Naive thymus-derived CD4-positive, alpha-beta T cell (primary cell): ENCODE measurements at regions not wholly inside any gene's neighbourhood (a gene's known extent, or its start where the extent isn't known, plus 50 kb on each side); places are given as distances from the start of the nearest gene placed in this dataset.
"Not testable (repeated sequence)": the region's sequence is repeated elsewhere in the genome, so short reads cannot be mapped to it uniquely, and the experiment has no call there.

ENCODE experiments used
- ATAC-seq: fragments of 150-1000 bp; cut with Tn5 transposase; 2 replicates; pipeline ENCODE4 v1.10.0; 2021; ENCODE audit warnings: mild to moderate bottlenecking, moderate library complexity
- CTCF ChIA-PET: fragments of 350-600 bp; sonication (Branson Sonifier 250); formaldehyde crosslinking; loops from one replicate; lab custom pipeline; 2021; ENCODE audit warnings: antibody characterized with exemption; lab: Charles Lee
- POLR2A ChIA-PET: fragments of 350-600 bp; sonication (Branson Sonifier 250); formaldehyde crosslinking; loops from one replicate; lab custom pipeline; 2021; ENCODE audit warnings: antibody characterized with exemption, inconsistent platforms; lab: Charles Lee
- DNase-seq, 9 donors: peaks; one replicate each; pipeline versions ENCODE4 v3.0.0 to v3.0.0-alpha.2; 2020 to 2022; ENCODE audit warnings: mixed read lengths in 1 of 9
- H3K27ac ChIP-seq: one replicate; pipeline ENCODE4 v1.7.0; 2013; ENCODE audit warnings: mild to moderate bottlenecking, low read depth, low read length, moderate library complexity
- H3K27me3 ChIP-seq, 2 donors: one replicate each; pipeline ENCODE4 v1.7.0; 2013; ENCODE audit warnings: low read length in 2 of 2, mild to moderate bottlenecking in 2 of 2, moderate library complexity in 2 of 2; ENCODE audit not compliant: control insufficient read depth in 2 of 2, insufficient read depth in 2 of 2
- H3K36me3 ChIP-seq, 3 experiments: 1 replicate in 2 of 3; 2 replicates in 1 of 3; pipeline ENCODE4 v1.7.0; 2013; ENCODE audit warnings: low read length in 3 of 3, mild to moderate bottlenecking in 3 of 3, moderate library complexity in 1 of 3; ENCODE audit not compliant: insufficient read depth in 3 of 3, control insufficient read depth in 2 of 3
- H3K4me1 ChIP-seq, 2 donors: one replicate each; pipeline ENCODE4 v1.7.0; 2013; ENCODE audit warnings: low read length in 2 of 2, mild to moderate bottlenecking in 2 of 2, moderate library complexity in 1 of 2; ENCODE audit not compliant: control insufficient read depth in 2 of 2, insufficient read depth in 2 of 2
- H3K4me3 ChIP-seq: 2 replicates; pipeline ENCODE4 v1.7.0; 2013; ENCODE audit warnings: mild to moderate bottlenecking, low read length
- H3K9me3 ChIP-seq, 3 experiments: 1 replicate in 2 of 3; 2 replicates in 1 of 3; pipeline ENCODE4 v1.7.0; 2013; ENCODE audit warnings: low read length in 3 of 3; ENCODE audit not compliant: control insufficient read depth in 2 of 3
- H3K27ac Mint-ChIP-seq, 9 donors: one replicate each; pipeline ENCODE4 v1.8.0; 2020 to 2022; ENCODE audit warnings: mixed read lengths in 9 of 9, mild to moderate bottlenecking in 8 of 9, moderate library complexity in 5 of 9, inconsistent platforms in 2 of 9
- H3K27me3 Mint-ChIP-seq, 5 donors: one replicate each; pipeline ENCODE4 v1.8.0; 2021 to 2022; ENCODE audit warnings: mixed read lengths in 5 of 5, mild to moderate bottlenecking in 1 of 5
- H3K36me3 Mint-ChIP-seq, 5 donors: one replicate each; pipeline ENCODE4 v1.8.0; 2020 to 2022; ENCODE audit warnings: mixed read lengths in 5 of 5, mild to moderate bottlenecking in 3 of 5, inconsistent platforms in 1 of 5
- H3K4me1 Mint-ChIP-seq, 7 donors: one replicate each; pipeline ENCODE4 v1.8.0; 2020 to 2022; ENCODE audit warnings: mixed read lengths in 7 of 7, mild to moderate bottlenecking in 3 of 7, inconsistent platforms in 1 of 7
- H3K4me3 Mint-ChIP-seq, 10 donors: one replicate each; pipeline ENCODE4 v1.8.0; 2020 to 2022; ENCODE audit warnings: mild to moderate bottlenecking in 10 of 10, mixed read lengths in 10 of 10, moderate library complexity in 6 of 10, inconsistent platforms in 2 of 10
- H3K9me3 Mint-ChIP-seq, 11 donors: one replicate each; pipeline ENCODE4 v1.8.0; 2020 to 2022; ENCODE audit warnings: mixed read lengths in 11 of 11, mild to moderate bottlenecking in 4 of 11, inconsistent platforms in 1 of 11, moderate library complexity in 1 of 11
- intact Hi-C, 2 donors: fragments of 100-400 bp; cut with micrococcal nuclease; formaldehyde crosslinking; loops; one replicate each; pipeline ENCODE4 v1.15.1; 2023

DNA sequence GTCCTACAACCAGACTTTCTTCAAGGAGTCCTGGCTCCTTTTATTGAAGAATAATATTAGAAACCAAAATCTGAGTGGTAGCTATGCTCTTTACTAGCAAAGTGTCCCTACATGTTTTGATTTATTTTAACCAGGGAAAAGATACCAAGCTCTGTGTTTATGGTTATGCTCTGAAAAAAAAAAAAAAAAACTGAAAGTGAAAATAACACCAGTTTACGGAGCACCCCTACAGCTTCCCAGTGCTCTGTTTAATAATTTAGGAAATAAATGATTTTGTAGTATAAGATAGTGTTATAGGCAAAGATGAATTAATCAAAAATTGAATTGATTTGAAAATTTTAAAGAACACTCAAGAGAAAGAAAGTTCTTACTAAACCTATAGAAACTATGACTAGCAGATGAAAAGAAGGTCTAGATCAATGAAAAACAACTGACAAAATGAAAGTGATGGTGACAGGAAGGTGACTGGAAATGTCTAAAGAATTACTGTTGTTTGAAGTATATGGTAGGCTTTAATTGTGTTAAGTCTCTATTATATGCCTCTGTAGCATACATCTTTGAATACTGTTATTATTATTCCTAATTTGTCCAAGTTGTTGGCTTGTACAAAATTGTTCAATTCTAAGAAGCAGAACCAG lies 1698.4 kb upstream of the PCDH10 start:
- H3K9me3 ChIP-seq: no peaks in the 10 kb centered on the region
- DNase-seq (no peak), ATAC-seq (no peak)
- H3K36me3 ChIP-seq: no peaks in the 10 kb centered on the region
- H3K27me3 ChIP-seq: no peaks in the 10 kb centered on the region
- Mint-ChIP-seq H3K4me3 (no peak overlapping the region), H3K4me1 (no peaks in the 10 kb centered on the region), H3K27ac (no peak overlapping the region), H3K36me3 (no peaks in the 10 kb centered on the region), H3K27me3 (no peaks in the 10 kb centered on the region), H3K9me3 (peaks cover 0 to 5% (median 3%) of the 10 kb centered on the region in 11 donors)
- H3K27ac ChIP-seq: no peak overlapping the region
- ChIA-PET CTCF (no interaction called here), POLR2A (no interaction called here)
- intact Hi-C loops: no loop called here
- no peak overlapping the region for H3K4me3 ChIP-seq
- H3K4me1 ChIP-seq: no peaks in the 10 kb centered on the region

- Mint-ChIP-seq H3K27ac (no peak overlapping the region), H3K4me1 (no peaks in the 10 kb centered on the region), H3K27me3 (no peaks in the 10 kb centered on the region), H3K36me3 (no peaks in the 10 kb centered on the region), H3K4me3 (no peak overlapping the region), H3K9me3 (peaks cover 3 to 14% (median 6%) of the 10 kb centered on the region in 11 donors)
- H3K4me3 ChIP-seq: no peak overlapping the region
- H3K9me3 ChIP-seq: no peaks in the 10 kb centered on the region
- DNase-seq (no peak), ATAC-seq (no peak)
- CTCF ChIA-PET: no interaction called here
- H3K27me3 ChIP-seq: no peaks in the 10 kb centered on the region
- no peaks in the 10 kb centered on the region for H3K4me1 ChIP-seq
- no peaks in the 10 kb centered on the region for H3K36me3 ChIP-seq
- POLR2A ChIA-PET: no interaction called here
- intact Hi-C loops: no loop called here
- H3K27ac ChIP-seq: no peak overlapping the region
Observed at GRCh38 chr4:131459430-131460101, 1689.5 kb upstream of the PCDH10 start.

- H3K27ac Mint-ChIP-seq: no peak overlapping the region
- no peak for ATAC-seq
Observed at GRCh38 chr4:131470360-131470759, 1678.7 kb upstream of the PCDH10 start.

DNA sequence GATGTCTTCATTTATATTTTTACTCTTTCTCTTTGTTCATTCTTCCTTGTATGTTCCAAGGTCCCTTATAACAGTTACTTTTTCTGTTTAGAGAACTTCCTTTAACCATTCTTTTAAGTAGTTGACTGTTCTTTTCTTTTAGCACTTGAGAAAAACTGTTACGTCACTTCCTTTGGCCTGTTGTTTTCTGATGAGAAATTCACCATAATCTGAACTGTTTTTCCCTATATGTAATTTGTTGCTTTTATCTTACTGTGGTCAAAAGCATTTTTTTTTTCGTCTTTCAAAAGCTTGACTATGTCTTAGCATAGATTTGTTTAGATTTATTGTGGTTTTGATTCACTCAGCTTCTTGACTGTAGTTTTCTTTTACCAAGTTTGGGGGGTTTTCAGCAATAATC lies 1660.3 kb upstream of the PCDH10 start:
- Histone ChIP-seq H3K27me3 (no peaks in the 10 kb centered on the region), H3K27ac (no peak overlapping the region), H3K4me3 (no peak overlapping the region), H3K4me1 (no peaks in the 10 kb centered on the region), H3K9me3 (no peaks in the 10 kb centered on the region), H3K36me3 (no peaks in the 10 kb centered on the region)
- Mint-ChIP-seq H3K9me3 (peaks cover 0 to 12% (median 0%) of the 10 kb centered on the region in 11 donors), H3K27me3 (no peaks in the 10 kb centered on the region), H3K4me1 (no peaks in the 10 kb centered on the region), H3K27ac (no peak overlapping the region), H3K36me3 (no peaks in the 10 kb centered on the region), H3K4me3 (no peak overlapping the region)
- CTCF ChIA-PET: no interaction called here
- POLR2A ChIA-PET: no interaction called here
- no peak for ATAC-seq
- DNase-seq: no peak
- intact Hi-C loops: no loop called here

More at GRCh38 chr4:131470360-131470759, 1678.7 kb upstream of the PCDH10 start:
- CTCF ChIA-PET: no interaction called here
- peaks cover 0 to 18% (median 2%) of the 10 kb centered on the region in 11 donors for H3K9me3 Mint-ChIP-seq
- no peaks in the 10 kb centered on the region for H3K36me3 Mint-ChIP-seq
- Histone ChIP-seq H3K9me3 (no peaks in the 10 kb centered on the region), H3K36me3 (no peaks in the 10 kb centered on the region), H3K27me3 (no peaks in the 10 kb centered on the region), H3K27ac (no peak overlapping the region), H3K4me3 (no peak overlapping the region), H3K4me1 (no peaks in the 10 kb centered on the region)
- POLR2A ChIA-PET: no interaction called here
- no peak overlapping the region for H3K4me3 Mint-ChIP-seq
- DNase-seq: no peak
- intact Hi-C loops: no loop called here
- H3K4me1 Mint-ChIP-seq: no peaks in the 10 kb centered on the region
- no peaks in the 10 kb centered on the region for H3K27me3 Mint-ChIP-seq

GRCh38 chr4:131496211-131496610 lies 1652.9 kb upstream of the PCDH10 start:
- H3K4me1 ChIP-seq, H3K4me1 Mint-ChIP-seq, H3K27ac Mint-ChIP-seq, CTCF ChIA-PET, H3K9me3 ChIP-seq, intact Hi-C loops, H3K27me3 Mint-ChIP-seq, ATAC-seq, POLR2A ChIA-PET, H3K27me3 ChIP-seq, H3K36me3 ChIP-seq, H3K36me3 Mint-ChIP-seq, H3K4me3 ChIP-seq, H3K27ac ChIP-seq, DNase-seq, H3K9me3 Mint-ChIP-seq, H3K4me3 Mint-ChIP-seq: not testable (repeated sequence)

GRCh38 chr4:131499141-131499873 lies 1649.8 kb upstream of the PCDH10 start:
- H3K27ac Mint-ChIP-seq: no peak overlapping the region
- intact Hi-C loops: no loop called here
- no peaks in the 10 kb centered on the region for H3K9me3 ChIP-seq

More at GRCh38 chr4:131499141-131499873, 1649.8 kb upstream of the PCDH10 start:
- H3K4me3 ChIP-seq: no peak overlapping the region
- peak; percentile 18 for ATAC-seq
- no peaks in the 10 kb centered on the region for H3K4me1 ChIP-seq
- no peaks in the 10 kb centered on the region for H3K36me3 Mint-ChIP-seq
- H3K27me3 Mint-ChIP-seq: no peaks in the 10 kb centered on the region
- no peaks in the 10 kb centered on the region for H3K27me3 ChIP-seq
- ChIA-PET POLR2A (no interaction called here), CTCF (no interaction called here)
- H3K4me3 Mint-ChIP-seq: no peak overlapping the region
- no peaks in the 10 kb centered on the region for H3K36me3 ChIP-seq
- H3K27ac ChIP-seq: no peak overlapping the region
- DNase-seq: no peak
- no peaks in the 10 kb centered on the region for H3K4me1 Mint-ChIP-seq
- peaks cover 0 to 8% (median 0%) of the 10 kb centered on the region in 11 donors for H3K9me3 Mint-ChIP-seq
